Erythroblast (primary cell): ENCODE measurements at regions not wholly inside any gene's neighbourhood (a gene's known extent, or its start where the extent isn't known, plus 50 kb on each side); places are given as distances from the start of the nearest gene placed in this dataset.

Experiments
- GATA1 ChIP-seq: IDR thresholded peaks from 2 replicates; pipeline ENCODE4 v1.6.1; 2011; ENCODE audit warnings: low read depth, mild to moderate bottlenecking, control low read depth, low read length, moderate library complexity
- POLR2A ChIP-seq: IDR thresholded peaks from 2 replicates; pipeline ENCODE4 v1.6.1; 2011; ENCODE audit warnings: mild to moderate bottlenecking, low read length

- TF ChIP-seq POLR2A (no peak), GATA1 (no peak)
These were observed 754.2 kb upstream of the ID2 start for GRCh38 chr2:7927691-7928090.
